Activated T-cell treated with anti-CD3 and anti-CD28 coated beads, Interleukin-2, amount 50 U/mL, for 4 hours (primary cell): ENCODE measurements at regions not wholly inside any gene's neighbourhood (a gene's known extent, or its start where the extent isn't known, plus 50 kb on each side); places are given as distances from the start of the nearest gene placed in this dataset.
"Not testable (repeated sequence)": the region's sequence is repeated elsewhere in the genome, so short reads cannot be mapped to it uniquely, and the experiment has no call there.

ENCODE experiments used
- ATAC-seq, 2 donors: fragments of 200-7000 bp; cut with Tn5 transposase; one replicate each; pipeline ENCODE4 v1.10.0; 2021
- DNase-seq: peaks from one replicate; pipeline ENCODE4 v3.0.0-alpha.2; 2020
- H3K27me3 Mint-ChIP-seq: one replicate; pipeline ENCODE4 v1.8.0; 2021; ENCODE audit warnings: low read depth, mixed read lengths
- H3K36me3 Mint-ChIP-seq: one replicate; pipeline ENCODE4 v1.8.0; 2022; ENCODE audit warnings: mixed read lengths; ENCODE audit not compliant: insufficient read depth
- H3K4me1 Mint-ChIP-seq: one replicate; pipeline ENCODE4 v1.8.0; 2021; ENCODE audit warnings: low read depth, mixed read lengths
- H3K4me3 Mint-ChIP-seq: one replicate; pipeline ENCODE4 v1.8.0; 2021; ENCODE audit warnings: mild to moderate bottlenecking, moderate library complexity, mixed read lengths
- H3K9me3 Mint-ChIP-seq: one replicate; pipeline ENCODE4 v1.8.0; 2021; ENCODE audit warnings: mixed read lengths

DNA sequence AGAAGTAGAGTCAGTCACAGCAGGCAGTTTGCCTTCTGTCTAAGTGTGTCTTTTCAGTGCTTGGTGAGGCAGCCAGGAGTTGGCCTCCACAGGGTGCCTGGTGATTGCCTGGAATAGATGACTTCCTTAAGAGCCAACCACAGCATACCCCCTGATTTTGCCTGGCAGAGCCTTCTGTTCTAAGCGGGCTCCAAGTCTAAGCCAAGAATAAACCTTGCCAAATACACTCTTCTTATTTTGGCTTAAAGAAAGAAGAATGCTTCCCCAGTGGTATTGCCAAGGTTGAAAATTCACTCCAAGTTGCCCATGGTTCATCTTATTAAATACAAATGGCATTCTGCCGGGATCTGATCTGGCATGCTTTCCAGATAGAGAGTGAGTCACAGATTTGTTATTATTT is 1424.8 kb upstream of the EYS start:
- Mint-ChIP-seq H3K27me3 (no peaks in the 10 kb centered on the region), H3K4me3 (no peak overlapping the region), H3K9me3 (no peaks in the 10 kb centered on the region)

DNA sequence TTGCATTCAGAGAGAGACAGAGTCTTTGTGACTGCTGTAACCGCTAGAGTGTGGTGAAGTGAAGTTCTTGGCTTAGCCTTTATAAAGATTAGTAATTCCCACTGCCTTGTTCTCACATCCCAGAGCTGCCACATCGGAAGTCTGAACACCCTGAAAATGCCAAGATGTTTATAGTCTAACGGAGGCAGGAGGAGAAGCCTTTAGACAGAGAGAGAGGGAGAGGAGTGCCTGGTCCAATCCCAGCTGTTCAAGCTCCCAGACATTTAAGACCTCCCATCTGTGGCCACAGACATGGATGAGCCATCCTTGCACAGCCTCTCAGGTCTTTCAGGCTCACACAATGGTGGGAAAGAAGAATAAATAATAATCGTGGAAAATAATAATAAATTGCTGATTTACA is 1422.8 kb upstream of the EYS start:
- ATAC-seq (no peak), DNase-seq (no peak)
- Mint-ChIP-seq H3K4me1 (no peaks in the 10 kb centered on the region), H3K36me3 (no peaks in the 10 kb centered on the region), H3K9me3 (peaks cover 5% of the 10 kb centered on the region), H3K4me3 (no peak overlapping the region), H3K27me3 (no peaks in the 10 kb centered on the region)

More for the DNA sequence above, 1424.8 kb upstream of the EYS start:
- no peaks in the 10 kb centered on the region for H3K36me3 Mint-ChIP-seq
- no peaks in the 10 kb centered on the region for H3K4me1 Mint-ChIP-seq
- no peak for ATAC-seq
- no peak for DNase-seq

DNA sequence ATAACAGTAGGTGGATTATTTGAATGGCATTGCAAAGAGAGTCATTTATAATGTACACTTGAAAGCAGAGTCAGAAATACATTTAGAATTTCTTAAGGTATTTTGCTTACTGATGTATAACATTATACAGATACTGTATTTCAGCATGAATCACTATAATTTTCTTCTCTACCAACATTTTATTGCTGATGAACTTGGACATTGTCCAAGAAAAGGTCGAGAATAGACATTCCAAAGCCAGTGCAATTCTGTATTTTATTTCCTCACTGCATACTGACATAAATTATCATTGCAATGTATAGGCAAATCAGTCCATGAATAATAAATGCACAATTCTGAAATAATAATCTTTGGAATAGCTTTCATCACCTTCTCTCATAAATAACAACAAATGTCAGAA is 1420.0 kb upstream of the EYS start:
- ATAC-seq = no peak
- no peak for DNase-seq
- Mint-ChIP-seq H3K4me1 (no peaks in the 10 kb centered on the region), H3K36me3 (no peaks in the 10 kb centered on the region), H3K27me3 (no peaks in the 10 kb centered on the region), H3K4me3 (no peak overlapping the region), H3K9me3 (peaks cover 5% of the 10 kb centered on the region)

DNA sequence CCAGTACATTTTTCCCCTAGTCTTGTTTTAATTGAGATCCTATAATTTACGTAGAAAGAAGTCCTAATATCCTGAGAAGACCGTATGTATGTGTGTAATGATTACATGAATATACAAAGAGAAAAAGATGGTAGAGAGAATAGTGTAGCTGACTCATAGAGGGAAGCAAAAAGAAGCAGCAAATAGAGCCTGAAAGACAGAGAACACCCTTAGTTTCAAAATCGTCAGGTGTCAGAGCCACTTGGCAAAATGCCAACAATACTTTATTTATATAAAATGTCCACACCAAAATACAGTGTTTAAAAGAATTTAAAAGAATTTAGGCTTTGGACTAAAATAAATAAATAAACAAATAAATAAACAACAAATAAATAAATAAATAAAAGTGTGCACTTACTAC is 1414.1 kb upstream of the EYS start:
- Mint-ChIP-seq H3K9me3 (peaks cover 5% of the 10 kb centered on the region), H3K36me3 (no peaks in the 10 kb centered on the region), H3K4me3 (no peak overlapping the region), H3K4me1 (no peaks in the 10 kb centered on the region), H3K27me3 (no peaks in the 10 kb centered on the region)
- ATAC-seq = no peak
- DNase-seq = no peak

DNA sequence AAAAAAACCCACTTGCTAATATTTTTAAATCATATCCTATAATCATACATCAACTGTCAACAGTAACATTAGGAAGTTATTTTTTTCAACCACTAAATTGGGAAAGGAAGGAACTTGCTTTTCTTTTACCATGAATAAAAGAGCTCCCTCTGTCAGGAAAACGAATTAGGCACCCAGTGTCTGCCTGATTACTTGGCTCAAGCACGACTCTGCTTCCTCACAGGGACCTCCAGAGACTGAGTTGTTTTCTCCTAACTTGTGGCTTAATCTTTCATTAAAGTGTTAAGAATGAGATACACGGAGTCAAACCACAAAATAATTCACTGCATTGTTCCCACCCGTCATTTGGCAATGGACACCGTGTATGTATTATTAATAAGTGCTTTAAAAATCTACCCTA is 1405.1 kb upstream of the EYS start:
- no peak for DNase-seq
- Mint-ChIP-seq H3K27me3 (no peaks in the 10 kb centered on the region), H3K9me3 (peaks cover 6% of the 10 kb centered on the region)

DNA sequence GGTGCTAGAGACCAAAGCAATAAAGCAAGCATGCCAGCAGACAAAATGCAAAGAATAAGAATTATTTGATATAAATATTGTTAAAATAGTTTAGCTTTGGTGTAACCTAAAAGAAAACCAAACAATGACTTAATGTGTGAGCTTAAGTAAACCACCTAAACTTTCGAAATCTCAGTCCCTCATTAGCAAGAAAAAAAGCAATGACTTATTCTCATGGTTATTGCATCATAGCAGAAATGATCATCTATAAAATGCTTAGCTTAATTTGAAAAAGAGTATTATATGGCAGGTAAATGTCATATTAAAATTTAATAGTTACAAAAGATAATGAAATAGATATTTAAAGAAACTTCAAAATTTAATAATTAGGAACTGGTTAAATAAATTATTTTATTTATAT is 1395.7 kb upstream of the EYS start:
- no peaks in the 10 kb centered on the region for H3K4me1 Mint-ChIP-seq
- ATAC-seq (no peak), DNase-seq (no peak)
- no peaks in the 10 kb centered on the region for H3K27me3 Mint-ChIP-seq
- H3K4me3 Mint-ChIP-seq = no peak overlapping the region
- no peaks in the 10 kb centered on the region for H3K36me3 Mint-ChIP-seq
- H3K9me3 Mint-ChIP-seq = peaks cover 15% of the 10 kb centered on the region

More for the DNA sequence above, 1405.1 kb upstream of the EYS start:
- Mint-ChIP-seq H3K4me1 (no peaks in the 10 kb centered on the region), H3K4me3 (no peak overlapping the region), H3K36me3 (no peaks in the 10 kb centered on the region)
- ATAC-seq = no peak

DNA sequence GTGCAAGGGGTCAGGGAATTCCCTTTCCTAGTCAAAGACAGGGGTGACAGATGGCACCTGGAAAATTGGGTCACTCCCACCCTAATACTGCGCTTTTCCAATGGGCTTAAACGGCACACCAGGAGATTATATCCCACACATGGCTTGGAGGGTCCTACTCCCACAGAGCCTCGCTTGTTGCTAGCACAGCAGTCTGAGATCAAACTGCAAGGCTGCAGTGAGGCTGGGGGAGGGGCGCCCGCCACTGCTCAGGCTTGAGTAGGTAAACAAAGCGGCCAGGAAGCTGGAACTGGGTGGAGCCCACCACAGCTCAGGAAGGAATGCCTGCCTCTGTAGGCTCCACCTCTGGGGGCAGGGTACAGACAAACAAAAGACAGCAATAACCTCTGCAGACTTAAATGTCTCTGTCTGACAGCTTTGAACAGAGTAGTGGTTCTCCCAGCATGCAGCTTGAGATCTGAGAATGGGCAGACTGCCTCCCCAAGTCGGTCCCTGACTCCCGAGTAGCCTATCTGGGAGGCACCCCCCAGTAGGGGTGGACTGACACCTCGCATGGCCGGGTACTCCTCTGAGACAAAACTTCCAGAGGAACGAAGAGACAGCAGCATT is 1388.7 kb upstream of the EYS start:
- not testable (repeated sequence) for H3K4me3 Mint-ChIP-seq, H3K27me3 Mint-ChIP-seq, DNase-seq, H3K4me1 Mint-ChIP-seq, ATAC-seq, H3K36me3 Mint-ChIP-seq
- peaks cover 17% of the 10 kb centered on the region for H3K9me3 Mint-ChIP-seq

DNA sequence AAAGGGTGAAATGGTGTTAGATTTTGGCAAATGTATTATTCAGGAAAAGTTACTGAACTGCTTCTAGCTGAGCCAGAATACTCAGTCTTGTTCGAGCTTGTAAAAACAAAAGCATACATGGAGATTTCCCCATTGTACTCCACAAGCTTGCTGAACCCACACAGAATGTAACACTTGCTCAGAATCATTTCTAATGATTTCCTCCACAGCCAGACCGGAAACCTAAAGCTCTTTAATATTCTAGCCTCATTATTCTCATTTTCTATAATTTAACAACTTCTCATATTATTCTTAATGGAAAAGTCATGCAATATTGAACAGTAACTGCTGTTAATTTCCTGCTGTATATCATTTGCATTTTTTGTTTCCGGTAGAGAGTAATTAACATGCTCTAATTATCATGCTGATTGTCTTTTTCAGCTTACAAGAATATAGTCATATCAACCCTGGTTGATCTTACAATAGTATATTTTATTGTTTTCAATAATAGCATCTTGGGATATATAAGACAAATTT is 1387.5 kb upstream of the EYS start:
- H3K4me1 Mint-ChIP-seq = no peaks in the 10 kb centered on the region
- H3K9me3 Mint-ChIP-seq = peaks cover 18% of the 10 kb centered on the region
- H3K27me3 Mint-ChIP-seq = no peaks in the 10 kb centered on the region
- ATAC-seq = no peak
- no peaks in the 10 kb centered on the region for H3K36me3 Mint-ChIP-seq
- no peak for DNase-seq
- no peak overlapping the region for H3K4me3 Mint-ChIP-seq

DNA sequence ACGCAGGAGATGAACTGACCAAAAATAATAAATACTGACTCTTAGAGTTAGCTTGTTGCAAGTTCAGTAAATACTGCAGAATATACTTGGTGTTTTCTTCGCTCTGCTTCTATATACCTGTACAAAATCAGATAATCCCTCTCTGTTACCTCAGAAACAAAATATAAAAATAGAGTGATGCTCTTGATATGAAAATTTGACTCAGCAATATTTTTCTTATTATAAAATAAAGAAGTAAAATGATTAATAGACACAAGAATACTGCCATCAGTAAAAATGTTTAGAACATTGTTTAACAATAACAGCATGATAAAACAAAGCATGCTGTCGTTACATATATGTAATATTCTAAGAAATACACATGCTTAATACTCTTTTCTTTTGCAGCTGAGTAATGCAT is 1366.9 kb upstream of the EYS start:
- H3K4me3 Mint-ChIP-seq = no peak overlapping the region
- H3K9me3 Mint-ChIP-seq = peaks cover 2% of the 10 kb centered on the region
- no peaks in the 10 kb centered on the region for H3K36me3 Mint-ChIP-seq
- H3K27me3 Mint-ChIP-seq = no peaks in the 10 kb centered on the region
- DNase-seq (no peak), ATAC-seq (no peak)
- no peaks in the 10 kb centered on the region for H3K4me1 Mint-ChIP-seq

DNA sequence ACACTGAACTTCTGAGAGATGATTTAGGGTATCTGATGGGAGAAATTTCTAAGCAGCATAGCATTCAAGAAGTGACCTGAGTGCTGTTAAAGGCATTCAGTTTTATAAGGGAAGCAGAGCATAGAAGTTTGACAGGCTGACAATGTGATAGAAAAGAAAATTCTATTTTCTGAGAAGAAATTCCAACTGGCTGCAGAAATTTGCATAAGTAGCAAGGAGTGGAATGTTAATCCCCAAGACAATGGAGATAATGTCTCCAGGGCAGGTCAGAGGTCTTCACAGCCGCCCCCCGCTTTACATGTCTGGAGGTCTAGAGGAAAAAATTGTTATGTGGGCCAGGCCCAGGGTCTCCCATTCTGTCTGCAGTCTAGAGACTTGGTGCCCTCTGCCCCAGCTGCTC is 1361.8 kb upstream of the EYS start:
- DNase-seq (no peak), ATAC-seq (no peak)
- H3K36me3 Mint-ChIP-seq = no peaks in the 10 kb centered on the region
- no peaks in the 10 kb centered on the region for H3K4me1 Mint-ChIP-seq
- no peak overlapping the region for H3K4me3 Mint-ChIP-seq
- H3K27me3 Mint-ChIP-seq = no peaks in the 10 kb centered on the region
- H3K9me3 Mint-ChIP-seq = peaks cover 10% of the 10 kb centered on the region

DNA sequence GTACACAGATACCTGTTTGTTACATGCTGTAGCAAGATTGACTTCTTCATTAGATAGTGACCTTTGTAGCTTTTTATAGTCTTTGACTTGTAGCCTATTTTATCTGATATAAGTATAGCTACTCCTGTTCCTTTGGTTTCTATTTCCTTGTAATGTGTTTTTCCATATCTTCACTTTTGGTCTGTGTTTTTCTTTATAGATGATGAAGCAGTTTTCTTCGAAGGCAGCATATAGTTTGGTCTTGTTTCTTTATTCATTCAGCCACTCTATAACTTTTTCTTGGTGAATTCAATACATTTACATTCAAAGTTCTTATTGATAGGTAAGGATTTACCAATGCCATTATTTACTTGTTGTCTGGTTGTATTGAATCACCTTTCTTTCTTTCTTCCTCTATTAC is 1357.3 kb upstream of the EYS start:
- H3K27me3 Mint-ChIP-seq = no peaks in the 10 kb centered on the region
- H3K4me3 Mint-ChIP-seq = no peak overlapping the region
- ATAC-seq (no peak), DNase-seq (no peak)
- H3K36me3 Mint-ChIP-seq = no peaks in the 10 kb centered on the region
- H3K4me1 Mint-ChIP-seq = no peaks in the 10 kb centered on the region
- peaks cover 12% of the 10 kb centered on the region for H3K9me3 Mint-ChIP-seq

DNA sequence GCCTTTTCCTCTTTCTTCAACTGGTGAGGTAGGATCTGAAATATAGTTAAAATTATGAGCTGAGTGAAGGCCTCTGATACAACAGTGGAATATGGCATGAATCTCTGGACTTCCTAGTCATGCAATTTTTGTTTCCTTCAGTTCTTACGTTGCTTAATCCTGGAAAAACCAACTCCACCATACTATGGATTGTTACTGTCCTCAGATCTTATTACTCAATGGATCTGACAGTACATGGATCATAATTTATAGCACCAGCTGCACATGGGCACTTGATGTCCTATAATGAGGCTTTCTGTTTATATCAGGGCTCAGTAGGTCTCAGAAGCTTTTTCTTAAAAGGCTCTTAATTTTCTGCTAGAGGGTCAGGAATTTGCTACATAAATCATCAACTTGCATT is 1341.0 kb upstream of the EYS start:
- H3K27me3 Mint-ChIP-seq = no peaks in the 10 kb centered on the region
- H3K4me3 Mint-ChIP-seq = no peak overlapping the region
- DNase-seq (no peak), ATAC-seq (no peak)
- no peaks in the 10 kb centered on the region for H3K36me3 Mint-ChIP-seq
- peaks cover 8% of the 10 kb centered on the region for H3K9me3 Mint-ChIP-seq
- no peaks in the 10 kb centered on the region for H3K4me1 Mint-ChIP-seq

DNA sequence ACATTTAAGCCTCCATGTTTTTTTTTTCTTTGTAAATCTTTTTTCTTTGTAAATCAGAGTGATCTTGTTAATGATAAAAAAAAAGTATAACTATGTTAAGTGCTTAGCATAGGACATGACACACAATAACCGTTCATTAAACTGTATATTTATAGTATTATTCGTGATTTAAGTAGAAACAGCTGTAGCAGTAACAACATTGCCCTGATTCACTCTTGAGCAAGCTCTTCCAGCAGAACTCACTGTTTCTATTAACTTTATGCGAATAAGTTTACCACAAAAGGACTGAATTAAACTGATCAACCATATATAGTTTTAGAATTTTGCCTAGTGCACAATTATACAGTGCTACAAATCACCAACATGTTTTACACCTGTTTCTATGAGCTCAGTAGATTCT is 1338.0 kb upstream of the EYS start:
- H3K4me3 Mint-ChIP-seq = no peak overlapping the region
- H3K9me3 Mint-ChIP-seq = peaks cover 5% of the 10 kb centered on the region
- H3K4me1 Mint-ChIP-seq = no peaks in the 10 kb centered on the region
- H3K36me3 Mint-ChIP-seq = no peaks in the 10 kb centered on the region
- ATAC-seq = no peak
- no peak for DNase-seq
- H3K27me3 Mint-ChIP-seq = no peaks in the 10 kb centered on the region

DNA sequence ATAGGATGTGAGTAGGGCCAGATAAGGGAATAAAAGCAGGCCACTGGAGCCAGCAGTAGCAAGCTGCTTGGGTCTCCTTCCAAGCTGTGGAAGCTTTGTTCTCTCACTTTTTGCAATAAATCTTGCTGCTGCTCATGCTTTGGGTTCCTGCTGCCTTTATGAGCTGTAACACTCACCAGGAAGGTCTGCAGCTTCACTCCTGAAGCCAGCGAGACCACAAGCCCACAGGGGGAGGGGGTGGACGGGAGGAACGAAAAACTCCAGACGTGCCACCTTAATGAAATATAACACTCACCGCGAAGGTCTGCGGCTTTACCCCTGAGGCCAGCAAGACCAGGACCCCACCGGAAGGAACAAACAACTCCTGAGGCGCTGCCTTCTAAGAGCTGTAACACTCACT is 1324.4 kb upstream of the EYS start:
- Mint-ChIP-seq H3K27me3 (no peaks in the 10 kb centered on the region), H3K36me3 (no peaks in the 10 kb centered on the region), H3K9me3 (peaks cover 16% of the 10 kb centered on the region), H3K4me1 (no peaks in the 10 kb centered on the region), H3K4me3 (no peak overlapping the region)
- ATAC-seq = no peak
- no peak for DNase-seq

DNA sequence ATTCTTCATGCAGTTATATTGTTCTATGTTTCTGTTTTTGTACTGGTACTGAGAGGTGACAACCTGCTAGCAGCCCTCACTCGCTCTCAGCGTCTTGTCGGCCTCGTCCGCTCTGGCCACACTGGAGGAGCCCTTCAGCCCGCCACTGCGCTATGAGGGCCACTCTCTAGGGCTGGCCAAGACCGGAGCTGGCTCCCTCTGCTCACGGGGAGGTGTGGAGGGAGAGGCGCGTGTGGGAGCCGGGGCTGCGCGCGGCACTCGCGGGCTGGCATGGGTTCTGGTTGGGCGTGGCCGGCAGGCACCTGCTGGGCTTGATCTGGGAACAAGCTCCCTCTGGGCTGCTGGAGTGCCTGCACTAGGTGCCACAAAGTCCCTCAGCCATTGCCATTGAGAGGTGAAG is 1323.8 kb upstream of the EYS start:
- DNase-seq (no peak), ATAC-seq (no peak)
- peaks cover 15% of the 10 kb centered on the region for H3K9me3 Mint-ChIP-seq
- no peaks in the 10 kb centered on the region for H3K4me1 Mint-ChIP-seq
- no peak overlapping the region for H3K4me3 Mint-ChIP-seq
- H3K36me3 Mint-ChIP-seq = no peaks in the 10 kb centered on the region
- no peaks in the 10 kb centered on the region for H3K27me3 Mint-ChIP-seq
